ENCODE measurements at regions not wholly inside any gene's neighbourhood (a gene's known extent, or its start where the extent isn't known, plus 50 kb on each side); places are given as distances from the start of the nearest gene placed in this dataset.

- TF ChIP-seq CTCF (IDR thresholded peaks at IDR 0.05) = no peak
Measured at GRCh38 chr2:84236288-84236687, 222.8 kb downstream of the SUCLG1 start.

GRCh38 chr2:84234103-84234502 lies 225.0 kb downstream of the SUCLG1 start:
- no peak for TF ChIP-seq CTCF (IDR thresholded peaks at IDR 0.05)

GRCh38 chr2:84231478-84231877 lies 227.6 kb downstream of the SUCLG1 start:
- TF ChIP-seq CTCF (IDR thresholded peaks at IDR 0.05) = no peak

DNA sequence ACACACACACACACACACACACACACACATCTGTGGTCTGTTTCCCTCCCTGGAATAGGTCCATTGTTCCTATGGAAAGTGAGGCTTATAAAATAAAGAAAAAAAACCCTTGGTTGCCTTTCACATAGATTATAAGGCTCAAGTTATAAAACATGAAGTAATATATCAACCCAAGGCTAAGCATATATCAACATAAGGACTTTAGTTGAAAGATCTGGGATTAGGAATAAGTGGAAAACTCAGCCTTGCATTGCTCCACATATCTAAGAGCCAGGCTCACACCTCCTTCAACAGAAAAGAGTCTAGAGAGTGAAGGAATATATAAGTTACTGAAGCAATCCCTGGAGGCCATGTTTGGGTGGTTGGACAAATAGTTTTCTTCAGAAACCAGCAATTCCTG lies 235.0 kb downstream of the SUCLG1 start:
- TF ChIP-seq CTCF (IDR thresholded peaks at IDR 0.05) = no peak

GRCh38 chr2:84223191-84223590 lies 235.9 kb downstream of the SUCLG1 start:
- TF ChIP-seq CTCF (IDR thresholded peaks at IDR 0.05) = no peak

DNA sequence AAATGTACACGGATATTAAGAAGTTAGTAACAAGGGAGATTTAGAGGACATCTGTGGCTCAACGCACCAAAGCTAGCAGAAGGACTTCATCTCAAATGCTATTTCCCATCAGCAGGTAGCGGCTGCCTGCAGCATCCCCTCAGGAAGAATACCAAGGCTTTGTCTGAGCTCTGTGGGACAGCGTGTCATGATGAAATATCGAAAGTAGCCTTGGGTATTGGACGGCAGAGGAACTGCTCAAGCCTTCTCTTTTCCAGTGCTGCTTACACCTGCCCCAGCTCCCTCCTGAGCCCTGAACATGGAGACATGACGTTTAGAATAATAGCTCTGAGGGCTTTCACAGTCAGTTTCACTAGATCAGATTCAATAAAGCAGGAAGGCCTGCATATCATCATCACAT lies 241.6 kb downstream of the SUCLG1 start:
- no peak for TF ChIP-seq CTCF (IDR thresholded peaks at IDR 0.05)

DNA sequence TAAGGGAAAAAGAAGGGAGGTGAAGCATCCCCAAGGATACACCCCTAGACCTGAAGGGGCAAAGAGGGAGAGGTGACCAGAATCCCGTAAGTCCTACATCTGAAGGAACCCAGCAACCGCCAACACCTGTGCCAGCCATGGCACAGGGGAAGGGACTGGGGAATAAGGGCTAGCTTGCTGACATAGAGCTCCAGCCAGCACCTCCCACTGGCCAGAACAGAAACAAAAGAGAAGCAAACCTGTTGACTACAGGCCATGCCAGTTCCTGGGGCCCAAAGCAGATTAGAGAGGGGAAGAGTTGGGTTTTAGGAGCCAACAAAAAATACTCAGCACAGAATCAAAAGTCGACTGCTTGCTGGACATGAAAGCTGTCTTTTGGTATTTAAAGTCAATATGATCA lies 244.6 kb downstream of the SUCLG1 start:
- no peak for TF ChIP-seq CTCF (IDR thresholded peaks at IDR 0.05)

- TF ChIP-seq CTCF (IDR thresholded peaks at IDR 0.05) = no peak
Measured at GRCh38 chr2:84212611-84213314, 246.3 kb downstream of the SUCLG1 start.
